ENCODE measurements at regions not wholly inside any gene's neighbourhood (a gene's known extent, or its start where the extent isn't known, plus 50 kb on each side); places are given as distances from the start of the nearest gene placed in this dataset.

DNA sequence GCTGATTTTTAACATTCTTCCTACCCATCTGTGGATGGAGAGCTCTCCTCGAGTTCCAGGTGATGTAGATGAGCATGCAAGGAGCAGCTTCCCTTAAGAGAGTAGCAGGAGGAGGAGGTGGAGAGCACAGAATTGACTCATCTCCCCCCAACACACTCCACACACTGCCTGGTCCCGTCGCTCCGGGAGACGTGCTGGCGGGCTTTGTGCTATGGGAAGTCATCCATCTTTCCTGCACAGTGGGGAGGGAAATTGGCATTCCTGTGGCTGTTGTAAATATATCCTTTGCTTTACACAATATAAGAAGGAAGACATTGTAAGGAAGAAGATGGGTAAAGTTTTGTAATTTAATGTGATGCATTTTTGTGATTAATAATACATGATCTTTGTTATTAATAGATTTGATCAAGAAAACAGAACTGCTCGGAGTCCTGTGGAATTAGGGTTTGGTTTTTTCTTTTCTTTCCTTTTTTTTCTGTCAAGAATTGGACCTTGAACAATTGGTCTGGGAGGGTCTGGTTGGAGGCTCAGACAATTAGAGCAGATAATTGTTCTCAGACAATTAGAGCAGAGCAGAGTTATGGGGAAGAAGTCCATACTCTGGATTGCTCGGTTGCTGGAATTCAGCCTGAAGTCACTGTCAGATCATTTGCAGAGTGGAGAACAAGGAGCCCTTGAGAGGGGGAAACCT, 297.8 kb downstream of the GADD45G start:
- intact Hi-C loops (cut with DNase I), result no loop called here
- no peaks in the 10 kb centered on the region for H3K36me3 ChIP-seq
- no peaks in the 10 kb centered on the region for H3K27me3 ChIP-seq
- no peaks in the 10 kb centered on the region for H3K9me3 ChIP-seq
- TF ChIP-seq, protein P1, sequence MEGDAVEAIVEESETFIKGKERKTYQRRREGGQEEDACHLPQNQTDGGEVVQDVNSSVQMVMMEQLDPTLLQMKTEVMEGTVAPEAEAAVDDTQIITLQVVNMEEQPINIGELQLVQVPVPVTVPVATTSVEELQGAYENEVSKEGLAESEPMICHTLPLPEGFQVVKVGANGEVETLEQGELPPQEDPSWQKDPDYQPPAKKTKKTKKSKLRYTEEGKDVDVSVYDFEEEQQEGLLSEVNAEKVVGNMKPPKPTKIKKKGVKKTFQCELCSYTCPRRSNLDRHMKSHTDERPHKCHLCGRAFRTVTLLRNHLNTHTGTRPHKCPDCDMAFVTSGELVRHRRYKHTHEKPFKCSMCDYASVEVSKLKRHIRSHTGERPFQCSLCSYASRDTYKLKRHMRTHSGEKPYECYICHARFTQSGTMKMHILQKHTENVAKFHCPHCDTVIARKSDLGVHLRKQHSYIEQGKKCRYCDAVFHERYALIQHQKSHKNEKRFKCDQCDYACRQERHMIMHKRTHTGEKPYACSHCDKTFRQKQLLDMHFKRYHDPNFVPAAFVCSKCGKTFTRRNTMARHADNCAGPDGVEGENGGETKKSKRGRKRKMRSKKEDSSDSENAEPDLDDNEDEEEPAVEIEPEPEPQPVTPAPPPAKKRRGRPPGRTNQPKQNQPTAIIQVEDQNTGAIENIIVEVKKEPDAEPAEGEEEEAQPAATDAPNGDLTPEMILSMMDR (IDR thresholded peaks at IDR 0.05), result no peak
- no peak for DNase-seq
- no peaks in the 10 kb centered on the region for H3K4me1 ChIP-seq
- no peak overlapping the region for H3K27ac ChIP-seq
- H3K9ac ChIP-seq (ENCODE audit: low read depth in 2 of 2, low read length in 2 of 2), result no peak overlapping the region
- no peak overlapping the region for H3K4me3 ChIP-seq

GRCh38 chr9:89903141-89903475, 298.3 kb downstream of the GADD45G start:
- no peak for DNase-seq
- no peaks in the 10 kb centered on the region for H3K9me3 ChIP-seq
- H3K4me1 ChIP-seq, result no peaks in the 10 kb centered on the region
- intact Hi-C loops (cut with DNase I), result no loop called here
- H3K36me3 ChIP-seq, result no peaks in the 10 kb centered on the region
- TF ChIP-seq, protein P1 (IDR thresholded peaks at IDR 0.05), result no peak
- no peaks in the 10 kb centered on the region for H3K27me3 ChIP-seq
- no peak overlapping the region for H3K4me3 ChIP-seq
- no peak overlapping the region for H3K27ac ChIP-seq
- H3K9ac ChIP-seq (ENCODE audit: low read depth in 2 of 2, low read length in 2 of 2), result no peak overlapping the region

DNA sequence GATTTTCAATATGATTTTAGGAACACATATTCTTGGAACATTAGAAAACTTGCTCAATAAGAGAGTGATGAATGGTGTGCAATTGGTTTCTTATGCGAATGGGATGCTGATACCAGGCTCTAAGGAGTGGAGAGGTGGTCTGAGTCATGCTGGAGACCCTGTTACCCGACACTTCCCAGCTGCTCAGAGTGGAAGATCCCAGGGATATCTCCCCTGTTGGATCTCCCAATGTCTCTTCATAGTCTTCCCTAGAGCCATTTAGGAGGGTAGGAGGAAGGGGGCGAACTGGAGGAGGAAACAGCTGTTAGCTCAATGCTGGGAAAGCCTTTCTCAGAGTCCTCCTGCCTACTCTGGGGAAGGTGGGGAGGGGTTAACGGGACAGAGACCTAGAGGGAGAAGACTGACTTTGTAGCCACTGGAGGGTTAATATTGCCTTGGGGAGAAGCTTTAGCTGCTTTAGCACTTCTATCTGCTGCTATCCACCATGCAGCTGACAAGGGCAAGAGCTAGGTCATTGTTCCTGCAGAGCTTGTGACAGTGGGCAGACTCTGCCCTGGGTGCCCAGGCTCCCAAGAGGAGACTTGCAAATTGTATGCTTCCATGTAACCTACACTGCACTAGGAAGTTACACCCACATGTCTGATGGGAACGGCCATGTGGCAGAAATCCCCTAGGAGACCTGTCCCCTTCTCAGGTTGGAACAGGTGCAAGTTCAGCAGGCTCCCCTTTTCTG, 301.0 kb downstream of the GADD45G start:
- Histone ChIP-seq H3K9ac (ENCODE audit: low read depth in 2 of 2, low read length in 2 of 2) (no peak overlapping the region), H3K4me1 (no peaks in the 10 kb centered on the region), H3K36me3 (no peaks in the 10 kb centered on the region), H3K27me3 (no peaks in the 10 kb centered on the region), H3K27ac (no peak overlapping the region), H3K4me3 (no peak overlapping the region), H3K9me3 (no peaks in the 10 kb centered on the region)
- TF ChIP-seq, protein P1 (IDR thresholded peaks at IDR 0.05), result no peak
- intact Hi-C loops (cut with DNase I), result no loop called here
- DNase-seq, result no peak

GRCh38 chr9:89911721-89912604, 307.2 kb downstream of the GADD45G start:
- no peak for DNase-seq
- TF ChIP-seq, protein P1 (IDR thresholded peaks at IDR 0.05), result no peak

DNA sequence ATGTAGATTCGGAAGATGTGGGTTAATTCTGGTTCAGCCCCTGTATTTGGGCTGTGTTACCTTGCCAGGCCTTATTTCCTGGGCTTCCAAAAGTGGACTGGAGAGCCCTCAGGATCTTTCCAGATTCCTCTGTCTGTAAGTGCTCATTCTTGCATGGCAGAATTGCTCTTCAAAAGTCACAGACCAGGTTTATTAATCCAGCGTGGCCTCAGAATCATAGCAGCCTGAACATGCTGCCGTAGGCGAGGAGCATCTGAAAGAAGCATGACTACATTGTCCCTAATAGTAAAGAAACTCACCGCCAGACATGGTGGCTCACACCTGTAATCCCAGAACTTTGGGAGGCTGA, 307.8 kb downstream of the GADD45G start:
- no peak for DNase-seq
- Histone ChIP-seq H3K9ac (ENCODE audit: low read depth in 2 of 2, low read length in 2 of 2) (no peak overlapping the region), H3K36me3 (no peaks in the 10 kb centered on the region), H3K4me3 (no peak overlapping the region), H3K27me3 (no peaks in the 10 kb centered on the region), H3K9me3 (no peaks in the 10 kb centered on the region), H3K4me1 (no peaks in the 10 kb centered on the region), H3K27ac (no peak overlapping the region)
- TF ChIP-seq, protein P1 (IDR thresholded peaks at IDR 0.05), result no peak
- intact Hi-C loops (cut with DNase I), result no loop called here

More at GRCh38 chr9:89911721-89912604, 307.2 kb downstream of the GADD45G start:
- no peaks in the 10 kb centered on the region for H3K27me3 ChIP-seq
- H3K27ac ChIP-seq, result no peak overlapping the region
- no peaks in the 10 kb centered on the region for H3K4me1 ChIP-seq
- no peak overlapping the region for H3K4me3 ChIP-seq
- no peak overlapping the region for H3K9ac ChIP-seq (ENCODE audit: low read depth in 2 of 2, low read length in 2 of 2)
- intact Hi-C loops (cut with DNase I), result no loop called here
- H3K9me3 ChIP-seq, result no peaks in the 10 kb centered on the region
- no peaks in the 10 kb centered on the region for H3K36me3 ChIP-seq

All from colonic mucosa (tissue), 4 donors.